ENCODE measurements at regions not wholly inside any gene's neighbourhood (a gene's known extent, or its start where the extent isn't known, plus 50 kb on each side); places are given as distances from the start of the nearest gene placed in this dataset.
"Not testable (repeated sequence)": the region's sequence is repeated elsewhere in the genome, so short reads cannot be mapped to it uniquely, and the experiment has no call there.

DNA sequence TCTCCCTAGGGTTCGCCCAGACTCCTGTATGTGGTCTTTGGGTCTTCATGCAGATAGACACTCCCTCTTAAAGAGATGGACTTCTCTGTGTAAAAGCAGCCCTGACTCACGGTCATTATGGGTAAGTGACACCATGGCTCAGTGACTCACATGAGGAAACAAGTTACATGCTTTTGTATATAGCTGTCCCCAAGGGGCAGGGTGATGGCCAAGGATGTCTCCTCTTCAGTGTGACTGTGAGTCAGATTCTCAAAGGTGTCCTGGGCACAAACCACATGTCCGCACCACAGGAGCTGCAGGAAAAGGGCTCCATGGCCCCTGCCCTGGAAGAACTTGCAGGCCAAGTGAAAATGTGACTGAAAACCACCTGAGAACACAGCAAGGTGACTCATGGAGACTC lies 380.4 kb downstream of the NPHP4 start:
- intact Hi-C loops (cut with micrococcal nuclease) = no loop called here

DNA sequence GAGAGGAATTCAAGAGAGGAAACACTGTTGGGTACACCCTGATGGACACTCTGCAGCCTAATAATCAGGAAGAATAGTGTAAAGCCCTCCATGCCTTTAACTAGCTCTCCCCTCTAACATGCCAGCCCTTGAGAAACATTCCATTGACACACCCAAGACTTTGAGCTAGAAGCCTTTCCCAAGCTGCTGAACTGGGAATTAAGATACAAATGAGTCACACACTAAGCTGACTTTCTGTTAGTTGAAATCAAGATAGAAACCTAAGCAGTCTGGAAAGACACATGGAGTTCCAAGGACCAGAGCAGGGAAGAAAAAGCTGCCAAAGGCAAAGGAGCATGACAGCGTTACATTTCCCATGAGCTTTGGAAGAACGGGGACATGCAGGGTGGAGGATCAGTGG lies 380.8 kb downstream of the NPHP4 start:
- no peaks in the 10 kb centered on the region for H3K36me3 ChIP-seq
- TF ChIP-seq, protein P1, sequence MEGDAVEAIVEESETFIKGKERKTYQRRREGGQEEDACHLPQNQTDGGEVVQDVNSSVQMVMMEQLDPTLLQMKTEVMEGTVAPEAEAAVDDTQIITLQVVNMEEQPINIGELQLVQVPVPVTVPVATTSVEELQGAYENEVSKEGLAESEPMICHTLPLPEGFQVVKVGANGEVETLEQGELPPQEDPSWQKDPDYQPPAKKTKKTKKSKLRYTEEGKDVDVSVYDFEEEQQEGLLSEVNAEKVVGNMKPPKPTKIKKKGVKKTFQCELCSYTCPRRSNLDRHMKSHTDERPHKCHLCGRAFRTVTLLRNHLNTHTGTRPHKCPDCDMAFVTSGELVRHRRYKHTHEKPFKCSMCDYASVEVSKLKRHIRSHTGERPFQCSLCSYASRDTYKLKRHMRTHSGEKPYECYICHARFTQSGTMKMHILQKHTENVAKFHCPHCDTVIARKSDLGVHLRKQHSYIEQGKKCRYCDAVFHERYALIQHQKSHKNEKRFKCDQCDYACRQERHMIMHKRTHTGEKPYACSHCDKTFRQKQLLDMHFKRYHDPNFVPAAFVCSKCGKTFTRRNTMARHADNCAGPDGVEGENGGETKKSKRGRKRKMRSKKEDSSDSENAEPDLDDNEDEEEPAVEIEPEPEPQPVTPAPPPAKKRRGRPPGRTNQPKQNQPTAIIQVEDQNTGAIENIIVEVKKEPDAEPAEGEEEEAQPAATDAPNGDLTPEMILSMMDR (IDR thresholded peaks at IDR 0.05; ENCODE audit: borderline replicate concordance) = no peak
- no peaks in the 10 kb centered on the region for H3K4me1 ChIP-seq
- peaks cover 68% of the 10 kb centered on the region for H3K27me3 ChIP-seq (ENCODE audit: low read depth)
- no peak overlapping the region for H3K4me3 ChIP-seq
- intact Hi-C loops (cut with micrococcal nuclease) = no loop called here
- peaks cover 31% of the 10 kb centered on the region for H3K9me3 ChIP-seq (replicated peaks)
- H3K27ac ChIP-seq (replicated peaks) = no peak overlapping the region
- no peak for DNase-seq

More for the DNA sequence above, 380.4 kb downstream of the NPHP4 start:
- TF ChIP-seq, protein P1 (IDR thresholded peaks at IDR 0.05; ENCODE audit: borderline replicate concordance) = no peak
- peaks cover 68% of the 10 kb centered on the region for H3K27me3 ChIP-seq (ENCODE audit: low read depth)
- no peak overlapping the region for H3K4me3 ChIP-seq
- no peak overlapping the region for H3K27ac ChIP-seq (replicated peaks)
- no peak for DNase-seq
- H3K4me1 ChIP-seq = no peaks in the 10 kb centered on the region
- H3K36me3 ChIP-seq = no peaks in the 10 kb centered on the region
- peaks cover 31% of the 10 kb centered on the region for H3K9me3 ChIP-seq (replicated peaks)

DNA sequence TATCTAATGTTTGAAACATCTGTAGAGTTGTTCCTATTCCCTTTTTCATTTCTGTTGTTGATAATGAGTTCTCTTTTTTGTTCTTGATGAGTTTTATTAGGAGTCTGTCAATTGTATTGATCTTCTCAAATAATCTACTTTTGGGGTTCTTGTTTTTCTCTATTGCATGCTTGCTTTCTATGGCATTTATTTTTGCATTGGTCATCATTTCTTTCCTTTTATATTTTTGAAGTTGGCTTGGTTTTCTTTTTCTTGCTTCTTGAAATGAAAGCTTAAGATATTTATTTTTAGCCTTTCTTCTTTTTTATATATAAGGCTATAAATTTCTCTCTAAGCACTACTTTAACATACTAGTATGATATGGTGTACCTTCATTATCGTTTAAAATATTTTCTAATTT lies 381.8 kb downstream of the NPHP4 start:
- TF ChIP-seq, protein P1 (IDR thresholded peaks at IDR 0.05; ENCODE audit: borderline replicate concordance) = no peak
- no peak overlapping the region for H3K27ac ChIP-seq (replicated peaks)
- no peaks in the 10 kb centered on the region for H3K36me3 ChIP-seq
- H3K9me3 ChIP-seq (replicated peaks) = peaks cover 31% of the 10 kb centered on the region
- intact Hi-C loops (cut with micrococcal nuclease) = no loop called here
- H3K27me3 ChIP-seq (ENCODE audit: low read depth) = peaks cover 61% of the 10 kb centered on the region
- DNase-seq = no peak
- no peaks in the 10 kb centered on the region for H3K4me1 ChIP-seq
- no peak overlapping the region for H3K4me3 ChIP-seq

DNA sequence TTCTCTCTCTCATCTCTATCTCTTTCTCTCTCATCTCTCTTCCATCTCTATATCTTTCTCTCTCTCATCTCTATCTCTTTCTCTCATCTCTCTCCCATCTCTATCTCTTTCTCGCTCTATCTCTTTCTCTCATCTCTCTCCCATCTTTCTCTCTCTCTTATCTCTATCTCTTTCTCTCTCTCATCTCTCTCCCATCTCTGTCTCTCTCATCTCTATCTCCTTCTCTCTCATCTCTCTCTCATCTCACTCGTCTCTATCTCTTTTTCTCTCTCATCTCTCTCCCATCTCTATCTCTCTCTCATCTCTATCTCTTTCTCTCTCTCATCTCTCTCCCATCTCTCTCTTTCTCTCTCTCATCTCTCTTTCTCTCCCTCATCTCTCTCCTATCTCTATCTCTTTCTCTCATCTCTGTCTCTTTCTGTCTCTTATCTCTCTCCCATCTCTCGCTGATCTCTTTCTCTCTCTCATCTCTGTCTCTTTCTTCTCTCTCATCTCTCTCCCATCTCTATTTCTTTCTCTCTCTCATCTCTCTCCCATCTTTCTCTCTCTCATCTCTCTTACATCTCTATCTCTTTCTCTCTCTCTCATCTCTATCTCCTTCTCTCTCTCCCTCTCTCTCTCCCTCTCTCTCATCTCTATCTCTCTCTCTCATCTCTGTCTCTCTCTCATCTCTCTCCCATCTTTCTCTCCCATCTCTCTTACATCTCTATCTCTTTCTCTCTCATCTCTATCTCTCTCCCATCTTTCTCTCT lies 388.7 kb downstream of the NPHP4 start:
- H3K27me3 ChIP-seq (ENCODE audit: low read depth) = peaks cover 76% of the 10 kb centered on the region
- peaks cover 12% of the 10 kb centered on the region for H3K9me3 ChIP-seq (replicated peaks)
- H3K4me3 ChIP-seq = no peak overlapping the region
- intact Hi-C loops (cut with micrococcal nuclease) = no loop called here
- no peaks in the 10 kb centered on the region for H3K36me3 ChIP-seq
- no peaks in the 10 kb centered on the region for H3K4me1 ChIP-seq
- no peak overlapping the region for H3K27ac ChIP-seq (replicated peaks)
- TF ChIP-seq, protein P1 (IDR thresholded peaks at IDR 0.05; ENCODE audit: borderline replicate concordance) = no peak
- DNase-seq = no peak

DNA sequence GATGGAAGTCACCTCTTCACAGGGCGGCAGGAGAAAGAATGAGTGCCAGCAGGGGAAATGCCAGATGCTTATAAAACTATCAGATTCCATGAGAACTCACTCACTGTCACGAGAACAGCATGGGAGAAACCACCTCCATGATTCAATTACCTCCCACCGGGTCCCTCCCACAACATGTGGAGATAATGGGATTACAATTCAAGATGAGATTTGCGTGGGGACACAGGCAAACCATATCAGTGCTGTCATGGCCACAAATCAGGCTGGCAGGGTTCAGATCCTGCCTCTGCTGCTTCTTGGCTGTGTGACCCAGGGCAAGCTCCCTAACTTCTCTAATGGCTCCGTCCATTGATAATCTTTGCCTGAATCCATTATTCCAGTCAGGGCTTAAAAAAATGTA lies 389.5 kb downstream of the NPHP4 start:
- H3K36me3 ChIP-seq; DNase-seq; H3K9me3 ChIP-seq (replicated peaks); intact Hi-C loops (cut with micrococcal nuclease); H3K4me3 ChIP-seq; H3K27ac ChIP-seq (replicated peaks); H3K4me1 ChIP-seq: not testable (repeated sequence)
- H3K27me3 ChIP-seq (ENCODE audit: low read depth) = peaks cover 77% of the 10 kb centered on the region

DNA sequence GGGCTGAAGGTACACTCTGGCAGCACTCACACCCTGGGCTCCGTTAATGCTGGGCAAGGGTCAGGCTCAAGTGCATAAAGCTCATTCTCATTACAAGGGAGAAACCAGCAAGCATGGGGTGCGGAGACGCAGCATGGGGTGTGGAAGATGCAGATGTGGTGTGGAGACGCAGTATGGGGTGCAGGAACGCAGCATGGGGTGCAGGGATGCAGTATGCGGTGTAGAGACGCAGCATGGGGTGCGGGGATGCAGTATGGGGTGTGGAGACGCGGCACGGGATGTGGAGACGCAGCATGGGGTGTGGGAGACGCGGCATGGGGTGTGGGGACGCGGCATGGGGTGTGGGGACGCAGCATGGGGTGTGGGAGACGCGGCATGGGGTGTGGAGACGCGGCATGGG lies 390.7 kb downstream of the NPHP4 start:
- Histone ChIP-seq H3K9me3 (replicated peaks) (no peaks in the 10 kb centered on the region), H3K4me1 (no peaks in the 10 kb centered on the region), H3K27me3 (ENCODE audit: low read depth) (peaks cover 69% of the 10 kb centered on the region), H3K27ac (replicated peaks) (no peak overlapping the region), H3K36me3 (no peaks in the 10 kb centered on the region), H3K4me3 (no peak overlapping the region)
- TF ChIP-seq, protein P1 (IDR thresholded peaks at IDR 0.05; ENCODE audit: borderline replicate concordance) = no peak
- intact Hi-C loops (cut with micrococcal nuclease) = no loop called here
- DNase-seq = no peak
